ENCODE measurements at regions not wholly inside any gene's neighbourhood (a gene's known extent, or its start where the extent isn't known, plus 50 kb on each side); places are given as distances from the start of the nearest gene placed in this dataset.

GRCh38 chr5:28574606-28575005 lies 1536.2 kb upstream of the CDH9 start:
- ATAC-seq (ENCODE audit: low read depth) (no peak), DNase-seq (ENCODE audit: low spot score) (no peak)
- TF ChIP-seq, protein P1, sequence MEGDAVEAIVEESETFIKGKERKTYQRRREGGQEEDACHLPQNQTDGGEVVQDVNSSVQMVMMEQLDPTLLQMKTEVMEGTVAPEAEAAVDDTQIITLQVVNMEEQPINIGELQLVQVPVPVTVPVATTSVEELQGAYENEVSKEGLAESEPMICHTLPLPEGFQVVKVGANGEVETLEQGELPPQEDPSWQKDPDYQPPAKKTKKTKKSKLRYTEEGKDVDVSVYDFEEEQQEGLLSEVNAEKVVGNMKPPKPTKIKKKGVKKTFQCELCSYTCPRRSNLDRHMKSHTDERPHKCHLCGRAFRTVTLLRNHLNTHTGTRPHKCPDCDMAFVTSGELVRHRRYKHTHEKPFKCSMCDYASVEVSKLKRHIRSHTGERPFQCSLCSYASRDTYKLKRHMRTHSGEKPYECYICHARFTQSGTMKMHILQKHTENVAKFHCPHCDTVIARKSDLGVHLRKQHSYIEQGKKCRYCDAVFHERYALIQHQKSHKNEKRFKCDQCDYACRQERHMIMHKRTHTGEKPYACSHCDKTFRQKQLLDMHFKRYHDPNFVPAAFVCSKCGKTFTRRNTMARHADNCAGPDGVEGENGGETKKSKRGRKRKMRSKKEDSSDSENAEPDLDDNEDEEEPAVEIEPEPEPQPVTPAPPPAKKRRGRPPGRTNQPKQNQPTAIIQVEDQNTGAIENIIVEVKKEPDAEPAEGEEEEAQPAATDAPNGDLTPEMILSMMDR (IDR thresholded peaks at IDR 0.05; ENCODE audit: poor library complexity, severe bottlenecking): no peak
- H3K4me1 ChIP-seq (ENCODE audit: insufficient read depth, poor library complexity, severe bottlenecking): no peaks in the 10 kb centered on the region
- H3K27ac ChIP-seq (ENCODE audit: poor library complexity, severe bottlenecking): no peak overlapping the region
- H3K9me3 ChIP-seq (ENCODE audit: severe bottlenecking): no peaks in the 10 kb centered on the region
- no peak overlapping the region for H3K4me3 ChIP-seq (ENCODE audit: severe bottlenecking)
- no peaks in the 10 kb centered on the region for H3K36me3 ChIP-seq (ENCODE audit: low read depth)
- no peaks in the 10 kb centered on the region for H3K27me3 ChIP-seq (ENCODE audit: insufficient read depth, poor library complexity, severe bottlenecking)

DNA sequence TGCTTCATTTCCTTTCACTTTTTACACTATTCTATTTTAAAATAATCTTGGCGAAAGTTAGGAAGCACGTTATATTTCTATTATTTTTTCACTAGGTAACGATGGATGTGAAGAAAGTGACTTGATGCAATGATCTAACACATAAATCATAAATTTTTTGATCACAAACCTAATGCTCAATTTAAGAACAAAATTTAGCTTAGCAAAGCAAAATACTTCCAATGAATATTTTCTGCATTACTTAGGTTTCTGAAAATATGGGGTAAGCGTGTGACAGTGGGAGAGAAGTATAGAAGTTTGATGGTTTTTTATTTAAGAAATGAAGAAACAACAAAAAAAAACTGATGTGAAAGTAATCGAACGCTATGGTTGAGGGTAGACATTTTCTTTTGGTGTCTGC lies 1528.7 kb upstream of the CDH9 start:
- no peak for ATAC-seq (ENCODE audit: low read depth)
- no peak for DNase-seq (ENCODE audit: low spot score)
- Histone ChIP-seq H3K9me3 (ENCODE audit: severe bottlenecking) (no peaks in the 10 kb centered on the region), H3K36me3 (ENCODE audit: low read depth) (no peaks in the 10 kb centered on the region), H3K4me3 (ENCODE audit: severe bottlenecking) (no peak overlapping the region), H3K27me3 (ENCODE audit: insufficient read depth, poor library complexity, severe bottlenecking) (no peaks in the 10 kb centered on the region), H3K4me1 (ENCODE audit: insufficient read depth, poor library complexity, severe bottlenecking) (no peaks in the 10 kb centered on the region), H3K27ac (ENCODE audit: poor library complexity, severe bottlenecking) (no peak overlapping the region)
- TF ChIP-seq, protein P1 (IDR thresholded peaks at IDR 0.05; ENCODE audit: poor library complexity, severe bottlenecking): no peak

DNA sequence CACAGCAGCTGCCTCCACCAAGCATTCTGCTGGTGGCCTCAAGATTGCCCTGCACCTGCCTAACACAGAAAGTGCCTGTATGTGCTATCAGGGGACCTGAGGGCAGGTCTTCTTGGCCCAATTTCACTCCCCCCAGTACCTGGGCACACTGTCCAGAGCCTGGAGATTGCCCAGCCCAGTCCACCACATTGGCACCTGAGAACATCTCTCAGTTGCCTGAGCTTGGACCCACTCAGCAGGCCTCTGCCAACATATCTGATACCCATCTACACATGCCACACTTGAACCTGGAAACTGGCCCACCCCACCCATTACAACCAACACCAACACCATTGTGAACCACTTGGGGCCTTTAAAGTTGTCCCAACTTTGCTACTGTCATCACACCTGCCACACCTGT lies 1523.1 kb upstream of the CDH9 start:
- ATAC-seq (ENCODE audit: low read depth) (no peak), DNase-seq (ENCODE audit: low spot score) (no peak)
- Histone ChIP-seq H3K27ac (ENCODE audit: poor library complexity, severe bottlenecking) (no peak overlapping the region), H3K4me3 (ENCODE audit: severe bottlenecking) (no peak overlapping the region), H3K9me3 (ENCODE audit: severe bottlenecking) (no peaks in the 10 kb centered on the region), H3K36me3 (ENCODE audit: low read depth) (no peaks in the 10 kb centered on the region), H3K27me3 (ENCODE audit: insufficient read depth, poor library complexity, severe bottlenecking) (no peaks in the 10 kb centered on the region), H3K4me1 (ENCODE audit: insufficient read depth, poor library complexity, severe bottlenecking) (no peaks in the 10 kb centered on the region)
- TF ChIP-seq, protein P1 (IDR thresholded peaks at IDR 0.05; ENCODE audit: poor library complexity, severe bottlenecking): no peak

- ATAC-seq (ENCODE audit: low read depth) (no peak), DNase-seq (ENCODE audit: low spot score) (no peak)
- TF ChIP-seq, protein P1 (IDR thresholded peaks at IDR 0.05; ENCODE audit: poor library complexity, severe bottlenecking): no peak
Observed at GRCh38 chr5:28558196-28558595, 1519.8 kb upstream of the CDH9 start.

DNA sequence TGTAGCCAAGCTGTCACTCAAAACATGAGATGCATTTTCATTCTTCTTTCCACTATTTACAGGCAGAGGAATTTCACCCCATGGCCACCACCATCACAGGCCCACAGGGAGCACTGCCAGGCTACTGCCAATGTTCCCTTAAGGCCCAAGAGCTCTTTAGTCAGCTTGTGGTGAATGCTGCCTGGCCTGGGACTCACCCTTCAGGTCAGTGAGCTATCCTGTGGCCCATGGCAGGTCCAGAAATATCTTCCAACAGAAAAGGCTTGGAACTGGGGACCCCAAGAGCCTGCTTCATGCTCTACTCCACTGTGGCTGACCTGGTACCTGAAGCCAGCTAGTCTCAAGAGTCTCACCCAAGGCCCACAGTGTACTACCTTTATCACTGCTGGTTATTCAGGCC lies 1518.7 kb upstream of the CDH9 start:
- ATAC-seq (ENCODE audit: low read depth) (no peak), DNase-seq (ENCODE audit: low spot score) (no peak)
- Histone ChIP-seq H3K27ac (ENCODE audit: poor library complexity, severe bottlenecking) (no peak overlapping the region), H3K4me1 (ENCODE audit: insufficient read depth, poor library complexity, severe bottlenecking) (no peaks in the 10 kb centered on the region), H3K9me3 (ENCODE audit: severe bottlenecking) (no peaks in the 10 kb centered on the region), H3K27me3 (ENCODE audit: insufficient read depth, poor library complexity, severe bottlenecking) (no peaks in the 10 kb centered on the region), H3K4me3 (ENCODE audit: severe bottlenecking) (no peak overlapping the region), H3K36me3 (ENCODE audit: low read depth) (no peaks in the 10 kb centered on the region)
- TF ChIP-seq, protein P1 (IDR thresholded peaks at IDR 0.05; ENCODE audit: poor library complexity, severe bottlenecking): no peak

More at GRCh38 chr5:28558196-28558595, 1519.8 kb upstream of the CDH9 start:
- H3K4me1 ChIP-seq (ENCODE audit: insufficient read depth, poor library complexity, severe bottlenecking): no peaks in the 10 kb centered on the region
- H3K9me3 ChIP-seq (ENCODE audit: severe bottlenecking): no peaks in the 10 kb centered on the region
- no peaks in the 10 kb centered on the region for H3K36me3 ChIP-seq (ENCODE audit: low read depth)
- no peak overlapping the region for H3K27ac ChIP-seq (ENCODE audit: poor library complexity, severe bottlenecking)
- H3K27me3 ChIP-seq (ENCODE audit: insufficient read depth, poor library complexity, severe bottlenecking): no peaks in the 10 kb centered on the region
- H3K4me3 ChIP-seq (ENCODE audit: severe bottlenecking): no peak overlapping the region
